ENCODE measurements at regions not wholly inside any gene's neighbourhood (a gene's known extent, or its start where the extent isn't known, plus 50 kb on each side); places are given as distances from the start of the nearest gene placed in this dataset.
A peak's percentile ranks its signal among the peaks of the same experiment; 100 is the strongest.

GRCh38 chr2:8395718-8396117 lies 286.1 kb upstream of the ID2 start:
- no peak for DNase-seq (ENCODE audit: low read depth in 2 of 2)

GRCh38 chr2:8398040-8398668 lies 283.7 kb upstream of the ID2 start:
- DNase-seq (ENCODE audit: low read depth in 2 of 2), result no peak

DNA sequence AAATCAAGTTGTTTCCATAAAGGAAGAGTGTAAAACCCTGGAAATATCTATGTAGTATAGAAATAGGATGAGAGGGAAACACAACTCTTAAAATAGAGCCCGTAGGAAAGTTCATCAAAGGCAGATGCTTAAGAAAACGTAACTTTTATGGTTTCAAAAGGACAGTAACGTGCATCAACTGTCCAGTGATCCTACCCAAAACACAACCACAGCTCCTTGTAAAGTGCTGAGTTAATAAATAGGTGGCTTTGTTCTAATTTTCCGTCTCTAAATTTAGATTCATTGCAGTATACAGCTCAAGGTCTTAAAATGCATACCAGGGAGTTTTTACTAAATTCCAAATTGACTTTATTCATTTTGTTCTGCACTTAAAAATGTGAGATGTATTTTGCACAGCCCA lies 282.1 kb upstream of the ID2 start:
- DNase-seq (ENCODE audit: low read depth in 2 of 2), result no peak

DNA sequence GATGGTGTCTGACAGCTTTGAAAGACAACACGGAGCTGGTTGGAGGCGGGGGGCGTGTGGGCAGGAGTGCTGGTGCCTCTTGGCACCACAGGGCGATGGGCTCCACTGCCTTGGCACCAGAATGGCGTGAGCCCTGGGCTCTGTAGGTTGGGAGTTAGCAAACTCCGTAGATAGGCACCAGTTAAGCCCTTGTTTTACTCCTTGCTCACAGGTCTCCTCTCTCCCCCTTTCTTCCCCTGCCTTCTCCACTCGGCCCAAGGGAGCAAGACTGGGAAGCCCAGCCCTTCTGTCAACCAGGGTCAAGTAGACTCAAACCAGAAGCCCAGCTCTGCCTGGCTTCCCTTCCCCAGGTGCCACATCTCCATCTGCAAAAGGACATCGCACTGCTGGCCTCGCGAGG lies 281.7 kb upstream of the ID2 start:
- no peak for DNase-seq (ENCODE audit: low read depth in 2 of 2)

GRCh38 chr2:8402222-8402621 lies 279.6 kb upstream of the ID2 start:
- DNase-seq (ENCODE audit: low read depth in 2 of 2), result no peak

GRCh38 chr2:8403876-8404275 lies 278.0 kb upstream of the ID2 start:
- no peak for DNase-seq (ENCODE audit: low read depth in 2 of 2)

DNA sequence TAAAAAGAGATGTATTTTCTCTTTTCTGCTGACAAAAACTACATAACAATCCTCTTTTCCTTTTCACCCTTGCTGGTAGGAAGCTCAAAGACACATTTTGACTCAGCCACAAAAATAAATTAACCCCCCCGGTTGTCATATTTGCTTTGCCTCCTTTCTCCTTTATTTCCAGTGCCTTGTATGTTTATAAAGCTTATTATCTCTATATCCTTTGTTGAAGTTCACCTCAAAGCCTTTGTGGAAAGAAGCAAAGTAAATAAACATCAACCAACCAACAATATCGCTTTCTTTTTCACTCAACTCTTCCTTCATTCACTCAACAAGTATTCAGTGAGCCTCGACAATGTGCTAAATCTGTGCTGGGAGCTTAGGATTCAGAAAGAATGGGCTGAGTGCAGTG lies 276.5 kb upstream of the ID2 start:
- no peak for DNase-seq (ENCODE audit: low read depth in 2 of 2)

DNA sequence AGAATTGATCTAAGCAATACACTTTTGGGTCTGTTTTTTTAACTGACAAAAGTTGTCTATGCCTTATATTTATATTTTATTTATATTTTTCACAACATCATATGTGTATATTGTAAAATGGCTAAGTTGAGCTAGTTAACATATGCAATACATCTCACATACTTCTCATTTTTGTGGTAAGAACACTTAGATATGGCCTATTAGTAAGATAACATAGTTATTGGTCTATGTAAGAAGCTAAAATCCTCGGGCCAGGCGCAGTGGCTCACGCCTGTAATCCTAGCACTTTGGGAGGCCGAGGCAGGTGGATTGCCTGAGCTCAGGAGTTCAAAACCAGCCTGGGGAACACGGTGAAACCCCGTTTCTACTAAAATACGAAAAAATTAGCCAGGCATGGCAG lies 275.6 kb upstream of the ID2 start:
- no peak for DNase-seq (ENCODE audit: low read depth in 2 of 2)

GRCh38 chr2:8407332-8407731 lies 274.5 kb upstream of the ID2 start:
- DNase-seq (ENCODE audit: low read depth in 2 of 2), result no peak

- peak; percentile 14 to 19 for DNase-seq (ENCODE audit: low read depth in 2 of 2)
Observed at GRCh38 chr2:8408560-8409460, 273.0 kb upstream of the ID2 start.

- DNase-seq (ENCODE audit: low read depth in 2 of 2), result no peak
Observed at GRCh38 chr2:8409461-8410260, 272.2 kb upstream of the ID2 start.

DNA sequence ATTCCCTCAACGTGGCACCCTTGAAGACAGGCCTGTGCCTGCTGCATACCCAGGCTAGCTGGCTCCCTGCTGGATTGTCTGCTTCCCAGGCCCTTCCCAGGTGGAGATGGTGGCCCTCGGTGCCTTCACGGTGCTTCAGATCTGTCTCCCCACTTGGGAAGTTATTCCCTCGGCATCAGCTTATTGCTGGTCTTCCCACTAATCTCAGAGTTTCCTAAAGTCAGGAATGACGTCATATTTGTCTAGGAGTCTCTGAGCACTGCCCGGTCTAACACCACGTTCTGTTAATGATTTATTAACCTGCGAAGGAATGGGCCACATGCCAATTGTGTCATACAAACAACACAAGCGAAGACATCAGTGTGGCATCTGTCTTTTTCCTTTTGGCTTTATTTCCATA lies 269.8 kb upstream of the ID2 start:
- DNase-seq (ENCODE audit: low read depth in 2 of 2), result no peak

DNA sequence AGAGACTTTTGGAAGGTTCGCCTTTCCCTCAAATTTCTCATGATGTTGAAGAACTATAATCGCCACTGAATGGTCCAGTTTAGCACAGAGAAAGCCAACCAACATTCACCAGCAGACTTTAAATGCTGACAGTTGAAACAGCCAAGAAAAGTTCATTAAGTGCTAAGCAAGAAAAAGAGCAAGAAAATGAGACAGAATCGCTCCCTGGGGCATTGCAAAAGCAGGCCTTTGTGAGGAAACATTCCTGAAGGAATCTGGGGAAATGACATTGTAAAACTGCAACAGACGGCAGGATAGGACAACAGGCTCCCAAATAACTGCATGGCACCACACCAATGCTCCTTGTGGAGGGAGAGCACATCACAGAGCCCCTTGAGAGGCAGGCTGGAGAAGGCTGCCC lies 269.3 kb upstream of the ID2 start:
- DNase-seq (ENCODE audit: low read depth in 2 of 2), result no peak

- DNase-seq (ENCODE audit: low read depth in 2 of 2), result no peak
Observed at GRCh38 chr2:8413589-8414135, 268.2 kb upstream of the ID2 start.

DNA sequence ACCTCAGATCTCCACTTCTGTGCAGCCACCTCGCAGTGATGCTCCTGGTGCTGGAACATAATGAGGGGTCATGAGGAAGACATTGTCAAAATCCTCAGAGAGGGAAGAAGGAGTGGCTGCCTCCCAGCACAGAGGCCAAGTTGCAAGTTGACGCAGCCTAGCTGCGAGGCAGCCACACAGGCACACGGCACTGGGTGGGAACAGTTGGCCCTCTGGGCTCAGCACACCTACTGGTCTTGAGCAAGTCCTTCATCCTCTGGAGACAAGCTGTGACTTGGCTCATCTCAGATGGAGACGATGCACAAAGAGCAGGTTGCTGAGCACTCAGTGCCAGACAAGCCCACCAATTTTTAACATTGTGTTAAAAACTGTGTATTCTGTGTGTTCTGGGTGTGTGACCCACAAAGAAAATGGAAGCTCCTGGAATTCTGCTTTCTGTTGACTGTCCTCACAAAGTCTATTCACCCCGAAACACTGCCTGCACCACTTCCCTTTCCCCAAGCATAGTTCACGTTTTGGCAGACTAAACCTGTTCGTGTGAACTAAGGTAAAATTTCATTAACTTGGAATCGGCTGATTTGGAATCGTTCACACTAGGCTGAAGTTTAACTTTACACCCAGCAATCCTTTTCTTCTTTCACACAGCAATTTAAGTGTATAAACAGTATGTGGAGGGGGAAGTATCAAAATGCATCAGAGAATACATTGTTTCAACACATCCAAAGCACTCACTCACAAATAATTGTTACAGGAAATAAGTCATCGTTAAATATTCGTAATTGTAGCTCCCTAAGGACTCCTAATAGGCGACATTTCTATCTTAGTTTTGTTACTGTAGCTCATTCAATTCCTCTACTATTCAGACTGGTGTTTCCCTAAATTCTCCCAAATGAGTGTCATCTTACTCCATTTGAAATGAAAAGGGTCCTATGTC lies 266.6 kb upstream of the ID2 start:
- no peak for DNase-seq (ENCODE audit: low read depth in 2 of 2)

DNA sequence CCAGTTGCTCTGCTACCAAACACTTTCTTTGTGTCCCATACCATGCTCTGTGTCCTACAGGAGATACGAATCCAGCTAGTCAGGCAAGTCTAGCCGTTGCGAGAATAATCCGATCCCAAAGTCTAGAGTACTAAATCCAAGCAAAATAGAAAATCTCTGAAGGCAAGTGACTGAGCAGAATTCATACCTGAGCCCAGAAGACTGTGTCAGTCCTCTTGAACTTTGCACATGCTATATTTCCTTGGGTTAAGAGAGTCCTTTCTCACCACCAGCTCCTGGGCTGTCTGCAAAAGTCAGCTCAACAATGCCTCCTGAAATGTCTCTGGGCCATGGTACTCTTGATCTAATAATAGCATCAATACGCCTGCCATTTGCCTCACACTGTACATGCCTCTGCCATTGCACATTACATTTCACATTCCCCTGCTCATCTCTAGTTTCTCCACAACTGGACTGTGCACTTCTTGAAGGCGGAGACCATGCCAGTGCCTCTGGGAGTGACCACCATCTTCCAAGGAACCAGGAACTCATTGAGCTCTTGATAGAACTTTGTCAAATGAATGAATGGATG lies 265.8 kb upstream of the ID2 start:
- no peak for DNase-seq (ENCODE audit: low read depth in 2 of 2)

GRCh38 chr2:8416849-8417832 lies 264.7 kb upstream of the ID2 start:
- DNase-seq (ENCODE audit: low read depth in 2 of 2), result no peak

- DNase-seq (ENCODE audit: low read depth in 2 of 2), result no peak
Observed at GRCh38 chr2:8418721-8419120, 263.1 kb upstream of the ID2 start.

GRCh38 chr2:8421658-8422449 lies 260.0 kb upstream of the ID2 start:
- DNase-seq (ENCODE audit: low read depth in 2 of 2), result no peak

Measured in activated CD8-positive, alpha-beta memory T cell treated with anti-CD3 and anti-CD28 coated beads for 4 hours (primary cell).